ENCODE measurements at regions not wholly inside any gene's neighbourhood (a gene's known extent, or its start where the extent isn't known, plus 50 kb on each side); places are given as distances from the start of the nearest gene placed in this dataset.

- no peaks in the 10 kb centered on the region for H3K9me3 ChIP-seq (ENCODE audit: control insufficient read depth in 1 of 2, low read length in 2 of 2)
These were observed 150.7 kb upstream of the HAAO start for GRCh38 chr2:42942990-42943493.

DNA sequence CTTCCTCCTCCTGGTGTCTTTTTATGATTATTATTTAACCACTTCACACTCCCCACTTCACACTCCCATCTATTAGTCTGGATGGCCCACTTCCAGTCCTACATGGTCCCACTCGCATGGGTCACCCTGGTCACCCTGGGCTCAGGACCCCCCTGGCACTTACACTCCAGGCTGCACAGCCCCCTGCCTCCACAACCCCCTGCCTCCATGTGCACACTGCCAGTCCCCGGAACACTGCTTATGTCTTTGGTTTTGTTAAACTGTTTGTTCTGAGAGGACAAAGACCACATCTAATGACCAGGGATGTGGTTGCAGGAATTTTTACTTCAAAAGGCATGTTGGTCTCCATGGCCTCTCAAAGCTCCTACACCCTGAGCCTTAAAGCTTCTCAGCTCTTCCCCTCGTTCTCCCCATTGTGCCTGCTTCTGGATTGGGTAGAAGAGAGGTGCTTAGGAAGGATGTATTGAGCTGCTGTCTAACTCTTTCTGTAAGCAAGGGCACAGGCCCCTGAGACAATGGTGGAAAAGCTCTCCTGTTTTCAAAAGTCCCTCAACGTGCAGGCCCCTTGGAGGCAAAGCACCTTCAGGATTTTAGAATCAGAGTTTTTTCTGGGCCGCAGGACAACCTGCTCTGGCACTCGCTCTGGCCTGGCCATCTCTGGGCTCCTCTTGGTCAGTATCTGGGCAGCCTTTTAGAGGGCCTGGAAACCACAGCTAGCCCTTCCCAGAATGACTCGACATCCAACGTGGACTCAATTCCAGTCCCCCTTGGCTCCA lies 150.0 kb upstream of the HAAO start:
- no peak overlapping the region for H3K4me3 ChIP-seq (ENCODE audit: low read depth in 1 of 2, low read length in 2 of 2)
- no peaks in the 10 kb centered on the region for H3K9me3 ChIP-seq (ENCODE audit: control insufficient read depth in 1 of 2, low read length in 2 of 2)
- H3K4me1 ChIP-seq (ENCODE audit: control insufficient read depth in 1 of 2, insufficient read depth in 2 of 2, low read length in 2 of 2): peaks cover 15 to 16% of the 10 kb centered on the region in 2 donors
- H3K27me3 ChIP-seq (ENCODE audit: control insufficient read depth in 1 of 2, insufficient read depth in 2 of 2, low read length in 2 of 2): no peaks in the 10 kb centered on the region
- H3K27ac ChIP-seq (ENCODE audit: low read depth, low read length): no peak overlapping the region
- no peak overlapping the region for H3K9ac ChIP-seq (ENCODE audit: low read depth in 1 of 2, low read length in 2 of 2)
- no peaks in the 10 kb centered on the region for H3K36me3 ChIP-seq (ENCODE audit: control insufficient read depth in 1 of 2, insufficient read depth in 2 of 2, low read length in 2 of 2)

More at GRCh38 chr2:42942990-42943493, 150.7 kb upstream of the HAAO start:
- Histone ChIP-seq H3K27ac (ENCODE audit: low read depth, low read length) (no peak overlapping the region), H3K4me1 (ENCODE audit: control insufficient read depth in 1 of 2, insufficient read depth in 2 of 2, low read length in 2 of 2) (peaks cover 16 to 19% of the 10 kb centered on the region in 2 donors), H3K36me3 (ENCODE audit: control insufficient read depth in 1 of 2, insufficient read depth in 2 of 2, low read length in 2 of 2) (no peaks in the 10 kb centered on the region), H3K27me3 (ENCODE audit: control insufficient read depth in 1 of 2, insufficient read depth in 2 of 2, low read length in 2 of 2) (no peaks in the 10 kb centered on the region), H3K4me3 (ENCODE audit: low read depth in 1 of 2, low read length in 2 of 2) (no peak overlapping the region), H3K9ac (ENCODE audit: low read depth in 1 of 2, low read length in 2 of 2) (no peak overlapping the region)

DNA sequence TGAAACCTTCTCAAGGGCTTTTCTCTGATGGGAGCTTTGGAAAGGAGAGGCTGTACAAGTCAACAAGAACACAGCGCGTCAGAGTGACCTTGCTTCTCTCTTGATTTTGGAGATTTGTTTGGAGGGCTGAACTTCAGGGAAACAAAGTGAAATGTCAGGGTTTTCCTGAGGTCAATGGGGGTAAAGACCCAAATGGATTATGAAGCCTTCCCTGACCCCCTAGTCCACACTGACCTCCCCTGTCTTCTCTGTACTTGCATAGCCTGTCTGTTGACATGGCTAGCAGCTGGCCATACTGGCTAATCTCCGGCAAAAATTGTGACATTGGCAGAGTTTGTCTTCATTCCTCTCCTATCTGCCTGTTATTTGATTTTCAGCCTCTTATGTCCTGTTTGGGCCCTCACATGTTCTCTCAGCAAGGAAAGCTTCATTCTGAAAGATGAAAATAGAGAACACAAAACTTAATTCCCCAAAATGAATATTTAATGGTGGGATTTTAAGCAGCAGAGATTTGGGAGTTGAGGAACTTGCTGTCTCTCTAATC lies 149.3 kb upstream of the HAAO start:
- Histone ChIP-seq H3K27me3 (ENCODE audit: control insufficient read depth in 1 of 2, insufficient read depth in 2 of 2, low read length in 2 of 2) (no peaks in the 10 kb centered on the region), H3K36me3 (ENCODE audit: control insufficient read depth in 1 of 2, insufficient read depth in 2 of 2, low read length in 2 of 2) (no peaks in the 10 kb centered on the region), H3K9me3 (ENCODE audit: control insufficient read depth in 1 of 2, low read length in 2 of 2) (no peaks in the 10 kb centered on the region), H3K4me3 (ENCODE audit: low read depth in 1 of 2, low read length in 2 of 2) (no peak overlapping the region), H3K4me1 (ENCODE audit: control insufficient read depth in 1 of 2, insufficient read depth in 2 of 2, low read length in 2 of 2) (peaks cover 9 to 10% of the 10 kb centered on the region in 2 donors), H3K27ac (ENCODE audit: low read depth, low read length) (no peak overlapping the region), H3K9ac (ENCODE audit: low read depth in 1 of 2, low read length in 2 of 2) (no peak overlapping the region)

DNA sequence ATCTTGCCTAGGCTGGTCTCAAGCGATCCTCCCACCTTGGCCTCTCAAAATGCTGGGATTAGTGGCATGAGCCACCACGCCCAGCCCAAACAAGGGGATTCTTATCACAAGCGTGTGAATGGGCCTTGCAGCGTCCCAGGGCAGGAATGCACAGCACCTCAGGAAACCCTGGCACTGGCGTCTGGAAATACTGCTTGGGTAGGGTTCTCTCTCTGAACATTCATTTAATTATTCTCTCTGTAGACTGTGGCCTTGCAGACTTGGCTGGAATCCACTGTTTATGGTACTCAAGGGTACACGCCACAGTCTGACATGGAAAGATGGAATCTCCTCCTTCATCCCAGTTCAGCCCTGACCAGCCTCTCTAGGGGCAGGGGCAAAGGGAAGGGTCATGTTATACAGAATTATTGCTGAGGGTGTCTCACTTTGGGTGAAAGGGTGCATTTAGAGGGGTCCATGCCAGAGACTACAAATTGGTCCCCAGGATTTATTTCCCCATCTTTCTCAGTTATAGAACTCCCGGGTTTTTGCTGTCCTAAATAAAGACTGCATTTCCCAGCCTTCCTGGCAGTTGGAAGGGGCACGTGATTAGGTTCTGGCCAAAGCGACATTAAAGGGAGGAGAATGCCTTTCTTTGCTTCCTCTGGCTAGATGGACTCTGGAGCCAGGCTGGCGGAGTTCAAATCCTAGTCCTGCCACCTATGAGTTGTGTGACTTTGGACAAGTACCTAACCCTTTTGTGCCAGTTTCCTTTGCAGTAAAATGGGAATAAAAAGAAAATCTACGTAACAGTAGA lies 147.2 kb upstream of the HAAO start:
- Histone ChIP-seq H3K27ac (ENCODE audit: low read depth, low read length) (no peak overlapping the region), H3K4me1 (ENCODE audit: control insufficient read depth in 1 of 2, insufficient read depth in 2 of 2, low read length in 2 of 2) (peaks cover 10% of the 10 kb centered on the region in 2 donors)

DNA sequence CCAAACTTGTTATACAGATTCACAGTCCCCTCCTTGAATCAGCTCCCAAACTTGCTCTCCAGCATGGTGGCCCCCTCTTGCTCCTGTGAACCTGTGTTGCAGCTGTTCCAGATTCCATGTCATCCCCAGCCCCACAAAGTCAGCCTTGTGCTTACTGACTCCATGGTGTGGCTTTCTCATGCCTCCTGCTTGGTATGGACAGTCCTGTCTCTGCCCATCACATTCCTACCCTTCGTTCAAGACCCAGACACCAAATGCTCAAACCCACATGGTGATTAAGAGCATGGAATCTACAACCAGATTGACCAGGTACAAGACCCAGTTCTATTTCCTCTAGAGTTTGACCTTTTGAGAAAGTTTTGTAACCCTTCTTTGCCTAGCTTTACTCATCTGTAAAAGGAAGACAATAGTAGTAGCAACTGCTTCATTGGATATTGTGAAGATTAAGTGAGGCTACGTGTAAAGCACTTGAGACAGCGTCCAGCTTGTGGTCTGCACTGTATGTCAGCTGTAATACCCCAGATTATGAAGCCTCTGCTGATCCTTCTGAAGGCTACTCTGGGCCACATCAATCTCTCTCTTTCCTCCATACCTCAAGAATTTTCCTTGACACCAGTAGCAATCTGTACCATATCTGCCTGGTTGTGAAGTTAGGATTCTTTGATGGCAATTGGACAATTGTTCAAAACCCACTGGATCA lies 146.4 kb upstream of the HAAO start:
- Histone ChIP-seq H3K27me3 (ENCODE audit: control insufficient read depth in 1 of 2, insufficient read depth in 2 of 2, low read length in 2 of 2) (no peaks in the 10 kb centered on the region), H3K4me3 (ENCODE audit: low read depth in 1 of 2, low read length in 2 of 2) (no peak overlapping the region), H3K9me3 (ENCODE audit: control insufficient read depth in 1 of 2, low read length in 2 of 2) (no peaks in the 10 kb centered on the region), H3K27ac (ENCODE audit: low read depth, low read length) (no peak overlapping the region), H3K36me3 (ENCODE audit: control insufficient read depth in 1 of 2, insufficient read depth in 2 of 2, low read length in 2 of 2) (no peaks in the 10 kb centered on the region), H3K9ac (ENCODE audit: low read depth in 1 of 2, low read length in 2 of 2) (no peak overlapping the region), H3K4me1 (ENCODE audit: control insufficient read depth in 1 of 2, insufficient read depth in 2 of 2, low read length in 2 of 2) (peaks cover 10% of the 10 kb centered on the region in 2 donors)

More for the DNA sequence above, 147.2 kb upstream of the HAAO start:
- Histone ChIP-seq H3K9me3 (ENCODE audit: control insufficient read depth in 1 of 2, low read length in 2 of 2) (no peaks in the 10 kb centered on the region), H3K36me3 (ENCODE audit: control insufficient read depth in 1 of 2, insufficient read depth in 2 of 2, low read length in 2 of 2) (no peaks in the 10 kb centered on the region), H3K27me3 (ENCODE audit: control insufficient read depth in 1 of 2, insufficient read depth in 2 of 2, low read length in 2 of 2) (no peaks in the 10 kb centered on the region), H3K4me3 (ENCODE audit: low read depth in 1 of 2, low read length in 2 of 2) (no peak overlapping the region), H3K9ac (ENCODE audit: low read depth in 1 of 2, low read length in 2 of 2) (no peak overlapping the region)

DNA sequence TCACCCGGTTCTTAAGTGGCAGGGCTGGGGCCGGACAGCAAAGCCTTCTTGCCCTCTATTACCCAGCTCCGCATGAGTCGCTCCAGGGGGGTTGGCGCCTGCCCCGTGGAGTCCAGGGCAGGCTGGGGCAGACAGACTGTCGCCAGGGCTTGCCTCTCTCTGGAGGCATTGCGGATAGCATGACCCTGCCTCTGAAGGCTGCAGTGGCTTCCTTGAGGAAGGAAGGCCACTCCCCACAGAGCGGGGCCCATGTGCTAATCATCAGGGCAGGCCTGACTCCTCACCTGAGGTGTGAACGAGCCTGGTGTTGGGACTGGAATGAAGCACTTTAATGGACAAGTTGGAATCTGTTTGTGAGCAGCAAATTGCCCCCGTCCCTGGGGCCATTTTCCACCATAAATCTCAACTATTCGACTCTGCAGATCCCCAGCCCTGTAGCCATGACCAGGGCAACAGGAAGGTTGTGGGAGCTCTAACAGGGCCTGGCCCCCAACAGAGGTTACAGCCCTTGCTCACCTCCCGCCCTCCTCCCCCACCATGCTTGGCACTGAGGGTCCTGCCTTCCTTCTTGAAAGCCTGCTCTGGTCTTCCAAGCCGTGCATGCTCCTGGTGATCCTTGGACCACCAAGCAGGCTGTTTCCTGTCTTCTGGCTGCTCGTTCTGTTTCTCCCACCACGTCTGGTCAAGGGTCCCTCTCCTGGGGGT lies 144.9 kb upstream of the HAAO start:
- Histone ChIP-seq H3K27ac (ENCODE audit: low read depth, low read length) (no peak overlapping the region), H3K9ac (ENCODE audit: low read depth in 1 of 2, low read length in 2 of 2) (no peak overlapping the region), H3K9me3 (ENCODE audit: control insufficient read depth in 1 of 2, low read length in 2 of 2) (no peaks in the 10 kb centered on the region), H3K27me3 (ENCODE audit: control insufficient read depth in 1 of 2, insufficient read depth in 2 of 2, low read length in 2 of 2) (no peaks in the 10 kb centered on the region), H3K4me1 (ENCODE audit: control insufficient read depth in 1 of 2, insufficient read depth in 2 of 2, low read length in 2 of 2) (peaks cover 7 to 10% of the 10 kb centered on the region in 2 donors), H3K4me3 (ENCODE audit: low read depth in 1 of 2, low read length in 2 of 2) (no peak overlapping the region), H3K36me3 (ENCODE audit: control insufficient read depth in 1 of 2, insufficient read depth in 2 of 2, low read length in 2 of 2) (no peaks in the 10 kb centered on the region)

DNA sequence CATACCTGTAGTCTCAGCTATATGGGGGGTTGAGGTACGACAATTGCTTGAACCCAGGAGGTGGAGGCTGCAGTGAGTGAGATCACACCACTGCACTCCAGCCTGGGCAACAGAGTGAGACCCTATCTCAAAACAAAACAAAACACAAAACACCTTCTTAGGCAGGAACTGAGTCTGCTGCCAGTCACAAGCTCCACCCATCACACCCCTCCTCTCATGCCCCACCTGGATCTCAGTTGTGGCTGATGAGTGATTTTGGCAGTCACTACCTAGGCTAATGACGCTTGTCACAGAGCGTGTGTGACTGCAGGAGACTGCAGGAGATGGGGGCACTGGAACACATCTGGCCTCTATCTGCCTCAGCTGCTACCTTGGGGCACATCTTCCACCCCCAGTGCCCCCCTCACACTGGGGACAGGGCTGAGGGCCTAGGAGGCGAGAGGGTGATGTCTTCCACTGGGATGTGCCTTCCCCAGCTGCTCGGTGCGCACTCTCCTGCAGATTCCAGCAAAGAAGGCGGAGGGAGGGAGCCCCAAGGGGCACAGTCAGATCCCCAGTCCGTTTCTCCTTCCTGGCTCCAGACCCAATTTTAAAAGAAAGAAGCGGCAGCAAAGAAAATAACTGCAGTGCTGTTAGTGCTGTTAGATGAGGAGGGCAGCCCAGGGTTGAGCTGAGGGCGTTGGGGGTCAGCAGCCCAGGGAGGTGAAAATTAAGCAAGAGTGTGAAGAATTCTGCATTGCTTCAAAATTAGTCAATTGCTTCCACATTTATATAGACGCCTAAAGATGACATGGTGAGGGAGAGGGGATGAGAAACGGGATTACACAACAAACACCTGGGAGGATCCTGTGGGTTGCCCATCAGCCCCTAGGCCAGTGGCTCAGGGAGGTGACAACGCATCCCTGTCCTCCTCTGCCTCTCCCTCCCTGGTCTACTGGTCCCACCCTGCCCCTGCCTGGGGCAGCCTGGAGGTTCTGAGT lies 143.6 kb upstream of the HAAO start:
- Histone ChIP-seq H3K4me1 (ENCODE audit: control insufficient read depth in 1 of 2, insufficient read depth in 2 of 2, low read length in 2 of 2) (peaks cover 12 to 17% of the 10 kb centered on the region in 2 donors), H3K27me3 (ENCODE audit: control insufficient read depth in 1 of 2, insufficient read depth in 2 of 2, low read length in 2 of 2) (no peaks in the 10 kb centered on the region), H3K9me3 (ENCODE audit: control insufficient read depth in 1 of 2, low read length in 2 of 2) (no peaks in the 10 kb centered on the region), H3K36me3 (ENCODE audit: control insufficient read depth in 1 of 2, insufficient read depth in 2 of 2, low read length in 2 of 2) (no peaks in the 10 kb centered on the region), H3K4me3 (ENCODE audit: low read depth in 1 of 2, low read length in 2 of 2) (no peak overlapping the region), H3K27ac (ENCODE audit: low read depth, low read length) (no peak overlapping the region), H3K9ac (ENCODE audit: low read depth in 1 of 2, low read length in 2 of 2) (no peak overlapping the region)

- H3K36me3 ChIP-seq (ENCODE audit: control insufficient read depth in 1 of 2, insufficient read depth in 2 of 2, low read length in 2 of 2): no peaks in the 10 kb centered on the region
- no peak overlapping the region for H3K4me3 ChIP-seq (ENCODE audit: low read depth in 1 of 2, low read length in 2 of 2)
- H3K27me3 ChIP-seq (ENCODE audit: control insufficient read depth in 1 of 2, insufficient read depth in 2 of 2, low read length in 2 of 2): no peaks in the 10 kb centered on the region
- no peaks in the 10 kb centered on the region for H3K9me3 ChIP-seq (ENCODE audit: control insufficient read depth in 1 of 2, low read length in 2 of 2)
- H3K27ac ChIP-seq (ENCODE audit: low read depth, low read length): no peak overlapping the region
- H3K9ac ChIP-seq (ENCODE audit: low read depth in 1 of 2, low read length in 2 of 2): no peak overlapping the region
- peaks cover 20 to 22% of the 10 kb centered on the region in 2 donors for H3K4me1 ChIP-seq (ENCODE audit: control insufficient read depth in 1 of 2, insufficient read depth in 2 of 2, low read length in 2 of 2)
These were observed 142.3 kb upstream of the HAAO start for GRCh38 chr2:42934580-42935186.
